Duodenal mucosa (tissue), 2 donors: ENCODE measurements at regions not wholly inside any gene's neighbourhood (a gene's known extent, or its start where the extent isn't known, plus 50 kb on each side); places are given as distances from the start of the nearest gene placed in this dataset.
"Not testable (repeated sequence)": the region's sequence is repeated elsewhere in the genome, so short reads cannot be mapped to it uniquely, and the experiment has no call there.

Experiments
- H3K27ac ChIP-seq: one replicate; pipeline ENCODE4 v1.7.0; 2013; ENCODE audit warnings: low read depth, low read length
- H3K27me3 ChIP-seq, 2 donors: one replicate each; pipeline ENCODE4 v1.7.0; 2013; ENCODE audit warnings: low read length in 2 of 2, control low read depth in 1 of 2; ENCODE audit not compliant: insufficient read depth in 2 of 2, control insufficient read depth in 1 of 2
- H3K36me3 ChIP-seq, 2 donors: one replicate each; pipeline ENCODE4 v1.7.0; 2013; ENCODE audit warnings: low read length in 2 of 2, control low read depth in 1 of 2; ENCODE audit not compliant: insufficient read depth in 2 of 2, control insufficient read depth in 1 of 2
- H3K4me1 ChIP-seq, 2 donors: one replicate each; pipeline ENCODE4 v1.7.0; 2013; ENCODE audit warnings: low read length in 2 of 2, control low read depth in 1 of 2; ENCODE audit not compliant: insufficient read depth in 2 of 2, control insufficient read depth in 1 of 2
- H3K4me3 ChIP-seq, 2 donors: one replicate each; pipeline ENCODE4 v1.7.0; 2013; ENCODE audit warnings: low read length in 2 of 2, low read depth in 1 of 2
- H3K9ac ChIP-seq, 2 donors: one replicate each; pipeline ENCODE4 v1.7.0; 2013; ENCODE audit warnings: low read length in 2 of 2, low read depth in 1 of 2
- H3K9me3 ChIP-seq, 2 donors: one replicate each; pipeline ENCODE4 v1.7.0; 2013; ENCODE audit warnings: low read length in 2 of 2, control low read depth in 1 of 2; ENCODE audit not compliant: control insufficient read depth in 1 of 2

- Histone ChIP-seq H3K27me3 (no peaks in the 10 kb centered on the region), H3K4me1 (no peaks in the 10 kb centered on the region), H3K36me3 (no peaks in the 10 kb centered on the region), H3K4me3 (no peak overlapping the region), H3K9me3 (no peaks in the 10 kb centered on the region), H3K9ac (no peak overlapping the region), H3K27ac (no peak overlapping the region)
These were observed 175.6 kb downstream of the TMEM161B start for GRCh38 chr5:88092958-88093605.

- Histone ChIP-seq H3K9me3 (no peaks in the 10 kb centered on the region), H3K27me3 (no peaks in the 10 kb centered on the region), H3K9ac (no peak overlapping the region), H3K4me3 (no peak overlapping the region), H3K36me3 (no peaks in the 10 kb centered on the region), H3K27ac (no peak overlapping the region), H3K4me1 (no peaks in the 10 kb centered on the region)
These were observed 176.3 kb downstream of the TMEM161B start for GRCh38 chr5:88092358-88092757.

GRCh38 chr5:88090506-88090905 is 178.1 kb downstream of the TMEM161B start:
- H3K4me1 ChIP-seq, result no peaks in the 10 kb centered on the region
- no peak overlapping the region for H3K27ac ChIP-seq
- no peak overlapping the region for H3K9ac ChIP-seq
- H3K27me3 ChIP-seq, result no peaks in the 10 kb centered on the region
- no peak overlapping the region for H3K4me3 ChIP-seq
- no peaks in the 10 kb centered on the region for H3K9me3 ChIP-seq
- H3K36me3 ChIP-seq, result no peaks in the 10 kb centered on the region

GRCh38 chr5:88089719-88090390 is 178.8 kb downstream of the TMEM161B start:
- Histone ChIP-seq H3K27me3 (no peaks in the 10 kb centered on the region), H3K9ac (no peak overlapping the region), H3K4me3 (no peak overlapping the region), H3K36me3 (no peaks in the 10 kb centered on the region), H3K27ac (no peak overlapping the region), H3K9me3 (no peaks in the 10 kb centered on the region), H3K4me1 (no peaks in the 10 kb centered on the region)

- H3K4me3 ChIP-seq, result no peak overlapping the region
- no peaks in the 10 kb centered on the region for H3K4me1 ChIP-seq
- H3K9me3 ChIP-seq, result no peaks in the 10 kb centered on the region
- H3K9ac ChIP-seq, result no peak overlapping the region
- H3K27me3 ChIP-seq, result no peaks in the 10 kb centered on the region
- no peak overlapping the region for H3K27ac ChIP-seq
- H3K36me3 ChIP-seq, result no peaks in the 10 kb centered on the region
These were observed 183.2 kb downstream of the TMEM161B start for GRCh38 chr5:88085462-88085861.

GRCh38 chr5:88081877-88082276 is 186.8 kb downstream of the TMEM161B start:
- no peaks in the 10 kb centered on the region for H3K4me1 ChIP-seq
- H3K9me3 ChIP-seq, result no peaks in the 10 kb centered on the region
- no peaks in the 10 kb centered on the region for H3K27me3 ChIP-seq
- no peaks in the 10 kb centered on the region for H3K36me3 ChIP-seq
- no peak overlapping the region for H3K9ac ChIP-seq
- no peak overlapping the region for H3K27ac ChIP-seq
- H3K4me3 ChIP-seq, result no peak overlapping the region

- H3K4me3 ChIP-seq, result no peak overlapping the region
- H3K9me3 ChIP-seq, result no peaks in the 10 kb centered on the region
- no peaks in the 10 kb centered on the region for H3K4me1 ChIP-seq
- H3K9ac ChIP-seq, result no peak overlapping the region
- no peaks in the 10 kb centered on the region for H3K36me3 ChIP-seq
- H3K27ac ChIP-seq, result no peak overlapping the region
- H3K27me3 ChIP-seq, result no peaks in the 10 kb centered on the region
These were observed 204.8 kb downstream of the TMEM161B start for GRCh38 chr5:88063813-88064212.

- H3K4me1 ChIP-seq, result no peaks in the 10 kb centered on the region
- H3K27me3 ChIP-seq, result no peaks in the 10 kb centered on the region
- H3K9ac ChIP-seq, result no peak overlapping the region
- H3K4me3 ChIP-seq, result no peak overlapping the region
- H3K27ac ChIP-seq, result no peak overlapping the region
- no peaks in the 10 kb centered on the region for H3K36me3 ChIP-seq
- no peaks in the 10 kb centered on the region for H3K9me3 ChIP-seq
These were observed 208.5 kb downstream of the TMEM161B start for GRCh38 chr5:88060194-88060593.

GRCh38 chr5:88058625-88059024 is 210.0 kb downstream of the TMEM161B start:
- no peaks in the 10 kb centered on the region for H3K27me3 ChIP-seq
- H3K9ac ChIP-seq, result no peak overlapping the region
- H3K9me3 ChIP-seq, result no peaks in the 10 kb centered on the region
- no peaks in the 10 kb centered on the region for H3K4me1 ChIP-seq
- H3K4me3 ChIP-seq, result no peak overlapping the region
- H3K27ac ChIP-seq, result no peak overlapping the region
- H3K36me3 ChIP-seq, result no peaks in the 10 kb centered on the region

- H3K27me3 ChIP-seq, H3K27ac ChIP-seq, H3K36me3 ChIP-seq, H3K4me1 ChIP-seq, H3K9me3 ChIP-seq, H3K9ac ChIP-seq, H3K4me3 ChIP-seq: not testable (repeated sequence)
These were observed 216.2 kb downstream of the TMEM161B start for GRCh38 chr5:88052468-88052867.
